ENCODE measurements at regions not wholly inside any gene's neighbourhood (a gene's known extent, or its start where the extent isn't known, plus 50 kb on each side); places are given as distances from the start of the nearest gene placed in this dataset.

DNA sequence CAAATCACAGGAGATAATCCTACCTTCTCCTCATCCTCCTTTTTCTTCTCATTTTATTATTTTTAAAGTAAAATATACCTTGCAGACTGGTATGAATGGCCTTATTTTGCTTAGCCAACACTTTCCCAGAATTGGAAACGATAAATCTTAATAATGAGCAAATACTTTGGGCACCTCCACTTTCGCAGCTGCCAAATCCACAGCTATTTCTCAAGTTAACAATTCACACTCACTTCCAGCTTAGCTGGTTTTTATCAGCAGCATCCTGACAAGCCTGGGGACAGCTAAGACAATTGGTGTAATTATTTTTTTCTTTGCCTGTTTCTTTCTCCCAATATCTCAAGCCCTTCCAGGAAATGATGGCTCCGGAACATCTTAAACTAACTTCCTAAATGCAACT lies 867.5 kb upstream of the TMEM132C start:
- ChIA-PET POLR2A (no interaction called here), CTCF (interaction anchor here (0.8 to 2.2 kb wide), 6 partner anchors 11 to 670 kb away, joined by 3 to 9 read pairs (median 4); no protein-coding TSS in a partner anchor)
- no peak for DNase-seq (ENCODE audit: low read depth, low spot score)
- TF ChIP-seq, protein P1, sequence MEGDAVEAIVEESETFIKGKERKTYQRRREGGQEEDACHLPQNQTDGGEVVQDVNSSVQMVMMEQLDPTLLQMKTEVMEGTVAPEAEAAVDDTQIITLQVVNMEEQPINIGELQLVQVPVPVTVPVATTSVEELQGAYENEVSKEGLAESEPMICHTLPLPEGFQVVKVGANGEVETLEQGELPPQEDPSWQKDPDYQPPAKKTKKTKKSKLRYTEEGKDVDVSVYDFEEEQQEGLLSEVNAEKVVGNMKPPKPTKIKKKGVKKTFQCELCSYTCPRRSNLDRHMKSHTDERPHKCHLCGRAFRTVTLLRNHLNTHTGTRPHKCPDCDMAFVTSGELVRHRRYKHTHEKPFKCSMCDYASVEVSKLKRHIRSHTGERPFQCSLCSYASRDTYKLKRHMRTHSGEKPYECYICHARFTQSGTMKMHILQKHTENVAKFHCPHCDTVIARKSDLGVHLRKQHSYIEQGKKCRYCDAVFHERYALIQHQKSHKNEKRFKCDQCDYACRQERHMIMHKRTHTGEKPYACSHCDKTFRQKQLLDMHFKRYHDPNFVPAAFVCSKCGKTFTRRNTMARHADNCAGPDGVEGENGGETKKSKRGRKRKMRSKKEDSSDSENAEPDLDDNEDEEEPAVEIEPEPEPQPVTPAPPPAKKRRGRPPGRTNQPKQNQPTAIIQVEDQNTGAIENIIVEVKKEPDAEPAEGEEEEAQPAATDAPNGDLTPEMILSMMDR (IDR thresholded peaks at IDR 0.05; ENCODE audit: insufficient read depth, low read length, missing control alignments), result no peak
- H3K4me3 ChIP-seq (ENCODE audit: low read depth, low read length), result no peak overlapping the region

- POLR2A ChIA-PET, result no interaction called here
- TF ChIP-seq, protein P1 (IDR thresholded peaks at IDR 0.05; ENCODE audit: insufficient read depth, low read length, missing control alignments), result no peak
- no peak for DNase-seq (ENCODE audit: low read depth, low spot score)
- H3K4me3 ChIP-seq (ENCODE audit: low read depth, low read length), result no peak overlapping the region
- CTCF ChIA-PET, result interaction anchor here (1.0 to 2.2 kb wide), 3 partner anchors 17 to 277 kb away, joined by 3 to 9 read pairs (median 5); no protein-coding TSS in a partner anchor
Observed at GRCh38 chr12:127400221-127400620, 866.7 kb upstream of the TMEM132C start.

DNA sequence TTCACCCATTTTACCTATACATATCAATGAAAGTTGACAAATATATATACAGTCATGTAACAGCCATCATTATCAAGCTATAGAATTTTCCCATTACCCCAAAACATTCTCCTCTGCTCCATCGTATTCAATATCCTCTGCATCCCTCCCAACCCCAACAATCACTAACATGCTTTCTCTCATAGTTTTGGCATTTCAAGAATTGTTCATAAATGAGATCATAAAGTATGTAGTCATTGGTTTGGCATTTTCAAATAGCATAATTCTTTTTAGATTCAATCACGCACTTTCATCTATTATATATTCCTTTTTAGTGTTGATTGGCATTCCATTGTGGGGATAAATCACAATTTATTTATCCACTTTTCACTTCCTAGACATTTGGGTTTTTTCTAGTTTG lies 866.0 kb upstream of the TMEM132C start:
- POLR2A ChIA-PET, result no interaction called here
- no peak overlapping the region for H3K4me3 ChIP-seq (ENCODE audit: low read depth, low read length)
- CTCF ChIA-PET, result interaction anchor here (2.2 kb wide), 1 partner anchor 276 kb away, joined by 9 read pairs; no protein-coding TSS in a partner anchor
- DNase-seq (ENCODE audit: low read depth, low spot score), result no peak
- TF ChIP-seq, protein P1 (IDR thresholded peaks at IDR 0.05; ENCODE audit: insufficient read depth, low read length, missing control alignments), result no peak

DNA sequence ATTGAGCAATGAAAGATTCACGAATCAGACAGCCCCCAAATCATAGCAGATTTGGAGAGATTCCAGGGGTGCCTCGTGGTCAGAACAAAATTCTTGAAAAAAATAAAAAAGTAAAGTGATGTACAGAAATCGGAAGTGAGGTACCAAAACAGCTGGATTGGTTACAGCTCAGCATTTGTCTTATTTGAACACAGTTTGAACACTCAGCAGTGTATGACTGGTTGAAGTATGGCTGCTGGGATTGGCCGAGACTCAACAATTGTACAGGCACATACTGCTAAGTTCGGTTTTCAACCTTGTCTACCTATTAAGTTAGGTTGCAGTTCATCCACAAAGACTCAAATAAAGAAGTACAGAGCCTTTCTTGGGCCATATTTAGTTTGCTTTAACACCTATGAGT lies 865.4 kb upstream of the TMEM132C start:
- ChIA-PET POLR2A (no interaction called here), CTCF (interaction anchor here (1.5 to 2.2 kb wide), 2 partner anchors 10 to 276 kb away, joined by 3 to 9 read pairs; no protein-coding TSS in a partner anchor)
- TF ChIP-seq, protein P1 (IDR thresholded peaks at IDR 0.05; ENCODE audit: insufficient read depth, low read length, missing control alignments), result no peak
- H3K4me3 ChIP-seq (ENCODE audit: low read depth, low read length), result no peak overlapping the region
- DNase-seq (ENCODE audit: low read depth, low spot score), result no peak

DNA sequence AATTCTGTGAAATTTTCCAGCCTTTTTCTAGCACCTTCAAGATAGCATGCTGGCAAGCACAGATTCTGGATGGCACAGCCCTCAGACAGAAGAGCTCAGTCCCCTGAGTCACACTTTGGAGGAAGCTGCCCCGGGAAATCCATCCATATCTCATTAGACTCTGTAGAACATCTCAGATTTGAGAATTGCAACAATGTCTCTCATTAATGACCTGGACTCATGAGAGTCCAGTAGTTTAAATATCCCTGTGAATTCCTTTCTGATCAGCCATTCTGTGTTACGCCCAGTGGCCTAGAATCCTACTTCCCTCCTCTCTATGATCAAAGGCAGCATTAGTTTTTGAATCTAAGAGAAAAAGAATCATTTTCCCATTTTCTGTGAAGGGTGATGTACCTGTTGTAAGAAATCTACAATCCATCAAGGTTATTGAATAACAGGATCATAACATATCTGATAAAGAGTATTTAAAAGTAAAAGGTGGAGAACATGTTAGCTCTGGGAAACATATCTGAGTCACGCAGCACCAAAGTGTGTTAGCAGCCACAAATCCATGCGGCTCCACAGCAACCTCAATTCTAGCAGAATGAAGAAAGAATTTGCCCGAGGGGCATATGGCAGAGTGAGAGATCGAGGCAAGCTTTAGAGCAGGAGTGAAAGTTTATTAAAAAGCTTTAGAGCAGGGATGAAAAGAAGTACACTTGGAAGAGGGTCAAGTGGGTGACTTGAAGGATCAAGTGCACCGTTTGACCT lies 855.6 kb upstream of the TMEM132C start:
- no peak overlapping the region for H3K4me3 ChIP-seq (ENCODE audit: low read depth, low read length)
- DNase-seq (ENCODE audit: low read depth, low spot score), result no peak
- ChIA-PET POLR2A (no interaction called here), CTCF (interaction anchor here (0.9 to 1.5 kb wide), 3 partner anchors 9 to 266 kb away, joined by 3 to 8 read pairs (median 8); no protein-coding TSS in a partner anchor)
- TF ChIP-seq, protein P1 (IDR thresholded peaks at IDR 0.05; ENCODE audit: insufficient read depth, low read length, missing control alignments), result no peak

DNA sequence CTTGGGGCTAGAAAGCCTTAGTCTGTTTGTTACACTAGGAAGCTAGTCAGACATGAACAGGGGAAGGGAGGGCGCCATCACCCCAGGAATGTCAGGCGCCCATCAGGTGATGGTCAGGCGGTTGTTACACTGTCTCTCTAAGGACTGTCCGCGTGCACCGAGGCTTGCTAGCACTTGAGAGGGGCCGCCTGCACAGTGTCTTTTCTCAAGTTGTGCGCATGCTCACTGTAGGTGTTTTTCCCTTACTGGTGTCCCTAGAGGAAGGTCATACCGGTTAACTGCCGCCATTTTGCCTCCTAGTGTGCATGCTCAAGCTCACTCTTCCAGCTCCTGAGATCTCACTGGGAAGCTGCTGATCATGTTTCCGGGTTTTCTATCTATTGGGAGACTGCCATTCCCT lies 855.0 kb upstream of the TMEM132C start:
- ChIA-PET CTCF (interaction anchor here (0.9 kb wide), 1 partner anchor 10 kb away, joined by 3 read pairs; no protein-coding TSS in a partner anchor), POLR2A (no interaction called here)
- TF ChIP-seq, protein P1 (IDR thresholded peaks at IDR 0.05; ENCODE audit: insufficient read depth, low read length, missing control alignments), result no peak
- DNase-seq (ENCODE audit: low read depth, low spot score), result no peak
- no peak overlapping the region for H3K4me3 ChIP-seq (ENCODE audit: low read depth, low read length)
